22Rv1 (cell line): ENCODE measurements at regions not wholly inside any gene's neighbourhood (a gene's known extent, or its start where the extent isn't known, plus 50 kb on each side); places are given as distances from the start of the nearest gene placed in this dataset.

ENCODE experiments used
- ZFX ChIP-seq: fragments of 450-650 bp; IDR thresholded peaks from 2 replicates; pipeline ENCODE4 v1.6.1; 2017; ENCODE audit warnings: antibody characterized with exemption, borderline replicate concordance
- TF ChIP-seq, protein P1 (sequence below): fragments of 450-650 bp; IDR thresholded peaks from 2 replicates; pipeline ENCODE4 v1.5.1; 2017; ENCODE audit warnings: mild to moderate bottlenecking

DNA sequence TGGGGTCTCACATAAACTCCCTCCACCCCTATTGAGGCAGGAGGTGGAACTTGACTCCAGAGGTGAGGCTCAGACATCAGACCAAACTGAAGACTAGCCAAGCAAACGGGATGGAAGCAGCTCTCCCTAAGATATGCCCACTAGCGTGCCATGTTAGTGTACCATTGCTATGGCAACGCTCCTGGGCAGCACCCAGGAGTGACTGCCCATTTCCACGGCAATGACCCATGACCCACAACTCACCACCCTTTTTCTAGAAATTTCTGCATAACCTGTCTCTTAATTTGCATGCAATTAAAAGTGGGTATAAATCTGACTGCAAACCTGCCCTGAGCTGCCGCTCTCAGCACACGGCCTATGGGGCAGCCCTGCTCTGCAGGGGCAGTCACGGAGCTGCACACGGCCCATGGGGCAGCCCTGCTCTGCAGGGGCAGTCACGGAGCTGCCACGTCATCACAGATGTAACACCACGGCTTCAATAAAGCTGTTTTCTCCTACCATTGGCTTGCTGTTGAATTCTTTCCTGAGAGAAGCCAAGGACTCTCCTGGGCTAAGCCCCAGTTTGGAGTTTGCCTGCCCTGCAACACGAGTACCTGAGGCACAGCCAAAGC lies 164.3 kb downstream of the RBFOX3 start:
- TF ChIP-seq, protein P1, sequence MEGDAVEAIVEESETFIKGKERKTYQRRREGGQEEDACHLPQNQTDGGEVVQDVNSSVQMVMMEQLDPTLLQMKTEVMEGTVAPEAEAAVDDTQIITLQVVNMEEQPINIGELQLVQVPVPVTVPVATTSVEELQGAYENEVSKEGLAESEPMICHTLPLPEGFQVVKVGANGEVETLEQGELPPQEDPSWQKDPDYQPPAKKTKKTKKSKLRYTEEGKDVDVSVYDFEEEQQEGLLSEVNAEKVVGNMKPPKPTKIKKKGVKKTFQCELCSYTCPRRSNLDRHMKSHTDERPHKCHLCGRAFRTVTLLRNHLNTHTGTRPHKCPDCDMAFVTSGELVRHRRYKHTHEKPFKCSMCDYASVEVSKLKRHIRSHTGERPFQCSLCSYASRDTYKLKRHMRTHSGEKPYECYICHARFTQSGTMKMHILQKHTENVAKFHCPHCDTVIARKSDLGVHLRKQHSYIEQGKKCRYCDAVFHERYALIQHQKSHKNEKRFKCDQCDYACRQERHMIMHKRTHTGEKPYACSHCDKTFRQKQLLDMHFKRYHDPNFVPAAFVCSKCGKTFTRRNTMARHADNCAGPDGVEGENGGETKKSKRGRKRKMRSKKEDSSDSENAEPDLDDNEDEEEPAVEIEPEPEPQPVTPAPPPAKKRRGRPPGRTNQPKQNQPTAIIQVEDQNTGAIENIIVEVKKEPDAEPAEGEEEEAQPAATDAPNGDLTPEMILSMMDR = no peak
- no peak for TF ChIP-seq ZFX
